IPS-15b (cell line): ENCODE measurements at regions not wholly inside any gene's neighbourhood (a gene's known extent, or its start where the extent isn't known, plus 50 kb on each side); places are given as distances from the start of the nearest gene placed in this dataset.

ENCODE experiments used
- H3K27me3 ChIP-seq: one replicate; pipeline ENCODE4 v1.6.1; 2013; ENCODE audit warnings: low read length; ENCODE audit not compliant: control insufficient read depth, insufficient read depth
- H3K36me3 ChIP-seq: one replicate; pipeline ENCODE4 v1.6.1; 2013; ENCODE audit warnings: low read length; ENCODE audit not compliant: control insufficient read depth, insufficient read depth
- H3K4me1 ChIP-seq: one replicate; pipeline ENCODE4 v1.6.1; 2013; ENCODE audit warnings: mild to moderate bottlenecking, low read length; ENCODE audit not compliant: control insufficient read depth, insufficient read depth
- H3K4me3 ChIP-seq: one replicate; pipeline ENCODE4 v1.5.1; 2013; ENCODE audit warnings: low read depth, low read length
- H3K9ac ChIP-seq: one replicate; pipeline ENCODE4 v1.6.1; 2013; ENCODE audit warnings: low read depth, mild to moderate bottlenecking, low read length
- H3K9me3 ChIP-seq: one replicate; pipeline ENCODE4 v1.6.1; 2013; ENCODE audit warnings: mild to moderate bottlenecking, low read length; ENCODE audit not compliant: control insufficient read depth, insufficient read depth

DNA sequence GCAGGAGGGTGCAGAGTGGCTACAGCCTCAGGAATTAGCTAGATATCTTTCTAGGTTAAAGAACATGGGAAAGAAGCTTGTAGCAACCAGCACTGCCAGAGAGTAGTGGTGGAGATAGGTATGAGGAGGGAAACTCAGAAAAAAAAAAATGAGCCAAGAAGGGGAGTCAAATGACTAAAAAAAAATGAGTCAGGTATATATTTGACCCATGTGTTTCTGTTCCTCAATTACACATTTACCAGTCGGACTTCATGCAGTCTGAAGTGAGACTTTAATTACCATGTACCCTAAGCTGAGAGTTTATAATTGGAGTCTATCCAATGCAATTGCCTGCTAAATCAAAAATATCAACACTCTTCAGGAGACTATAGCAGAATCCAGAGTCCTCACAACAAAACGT, 964.6 kb downstream of the HACE1 start:
- Histone ChIP-seq H3K4me3 (no peak overlapping the region), H3K9me3 (no peaks in the 10 kb centered on the region), H3K27me3 (no peaks in the 10 kb centered on the region), H3K36me3 (no peaks in the 10 kb centered on the region), H3K9ac (no peak overlapping the region), H3K4me1 (no peaks in the 10 kb centered on the region)

DNA sequence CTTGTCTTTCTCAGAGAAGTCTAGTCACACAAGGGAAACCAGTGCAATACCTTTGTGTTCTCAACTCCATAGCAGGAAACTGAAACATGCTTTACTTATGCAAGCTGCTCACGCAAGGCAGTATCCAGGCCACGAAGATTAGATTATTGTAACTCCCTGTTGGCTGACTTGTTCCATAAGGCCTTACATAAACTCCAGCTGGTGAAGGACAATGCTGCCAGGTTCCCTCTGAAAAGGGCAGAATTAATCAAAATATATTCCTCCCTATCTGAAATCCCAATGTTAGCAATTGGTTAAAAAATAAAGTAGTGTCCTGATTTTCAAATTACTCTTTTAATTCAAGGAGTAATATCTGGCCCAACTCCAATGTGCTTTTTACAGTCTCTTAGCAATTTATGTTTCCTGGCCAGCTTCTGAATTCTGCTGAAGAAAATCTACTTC, 966.6 kb downstream of the HACE1 start:
- Histone ChIP-seq H3K27me3 (no peaks in the 10 kb centered on the region), H3K9me3 (no peaks in the 10 kb centered on the region), H3K4me1 (no peaks in the 10 kb centered on the region), H3K4me3 (no peak overlapping the region), H3K36me3 (no peaks in the 10 kb centered on the region), H3K9ac (no peak overlapping the region)

DNA sequence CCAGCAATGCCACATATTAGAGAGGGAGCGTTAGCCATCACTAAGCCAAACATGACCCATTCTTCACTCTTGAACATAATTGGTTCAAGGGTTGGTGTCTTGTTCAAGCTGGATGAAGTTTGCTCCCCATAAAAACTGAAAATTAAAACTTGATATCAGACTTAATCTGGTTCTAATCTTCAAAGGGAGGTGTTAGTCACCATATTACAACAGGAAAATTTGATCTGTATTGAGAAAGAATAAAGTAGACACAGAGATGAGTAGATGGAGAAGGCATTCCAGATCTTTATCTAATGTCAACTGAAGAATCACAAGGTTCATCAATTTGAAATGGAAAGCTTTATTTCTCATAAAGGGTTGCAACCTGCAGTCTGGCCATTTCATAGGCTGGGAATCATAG, 972.8 kb downstream of the HACE1 start:
- no peaks in the 10 kb centered on the region for H3K36me3 ChIP-seq
- no peaks in the 10 kb centered on the region for H3K4me1 ChIP-seq
- no peak overlapping the region for H3K9ac ChIP-seq
- H3K27me3 ChIP-seq = no peaks in the 10 kb centered on the region
- no peak overlapping the region for H3K4me3 ChIP-seq
- H3K9me3 ChIP-seq = no peaks in the 10 kb centered on the region

DNA sequence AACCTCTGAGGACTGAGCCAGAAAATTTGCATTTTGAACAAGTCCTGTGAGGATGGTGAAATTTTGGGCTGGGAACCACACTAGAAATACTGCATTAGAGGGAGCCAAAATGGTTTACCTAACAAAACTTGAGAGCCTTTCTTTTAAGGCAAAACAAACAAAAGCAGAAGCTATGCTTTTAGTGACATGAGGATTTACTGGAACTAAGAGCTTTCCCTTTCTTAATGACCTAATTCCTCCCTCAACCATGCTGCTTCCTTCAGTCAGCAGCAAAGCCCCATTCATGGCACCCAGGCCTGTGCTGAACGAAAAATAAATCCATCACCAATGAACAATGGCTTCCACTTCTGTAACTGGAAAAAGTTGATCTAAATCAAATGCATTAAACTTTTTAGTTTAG, 974.3 kb downstream of the HACE1 start:
- Histone ChIP-seq H3K36me3 (no peaks in the 10 kb centered on the region), H3K9me3 (no peaks in the 10 kb centered on the region), H3K9ac (no peak overlapping the region), H3K4me3 (no peak overlapping the region), H3K27me3 (no peaks in the 10 kb centered on the region), H3K4me1 (no peaks in the 10 kb centered on the region)

DNA sequence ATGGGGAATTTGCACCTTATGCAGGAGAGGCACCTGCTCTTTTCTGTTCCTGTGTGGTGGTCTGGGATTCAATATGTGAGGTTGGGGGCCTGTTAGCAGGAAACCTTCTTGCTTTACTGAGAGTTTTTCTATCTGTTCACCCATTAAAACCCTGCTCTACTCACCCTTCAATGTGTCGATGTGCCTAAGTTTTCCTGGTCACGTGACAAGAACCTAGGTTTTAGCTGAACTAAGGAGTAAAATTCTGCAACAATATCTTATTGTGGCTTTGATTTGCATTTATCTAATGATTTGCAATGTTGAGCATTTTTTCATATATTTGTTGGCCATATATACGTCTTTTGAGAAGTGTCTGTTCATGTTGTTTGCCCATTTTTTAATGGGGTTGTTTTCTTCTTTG, 979.9 kb downstream of the HACE1 start:
- Histone ChIP-seq H3K4me1 (no peaks in the 10 kb centered on the region), H3K36me3 (no peaks in the 10 kb centered on the region), H3K4me3 (no peak overlapping the region), H3K27me3 (no peaks in the 10 kb centered on the region), H3K9ac (no peak overlapping the region), H3K9me3 (no peaks in the 10 kb centered on the region)

DNA sequence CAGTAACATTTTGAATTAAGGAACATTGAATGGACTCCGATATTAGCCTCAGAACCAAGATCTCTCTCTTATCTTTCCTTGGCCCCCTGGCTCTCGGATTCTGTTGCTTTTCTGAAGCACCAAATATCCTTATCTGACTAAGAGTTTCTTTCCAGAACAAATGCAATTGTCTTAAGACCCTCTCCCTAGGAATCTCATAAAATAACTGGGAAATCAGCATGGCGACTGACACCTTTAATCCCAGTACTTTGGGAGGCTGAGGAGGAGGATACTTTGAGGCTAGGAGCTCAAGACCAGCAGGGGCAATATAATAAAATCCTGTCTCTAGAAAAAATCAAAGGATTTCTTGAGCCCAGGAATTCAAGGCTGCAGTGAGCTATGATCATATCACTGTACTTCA, 984.5 kb downstream of the HACE1 start:
- Histone ChIP-seq H3K9ac (no peak overlapping the region), H3K4me1 (peaks cover 13% of the 10 kb centered on the region), H3K36me3 (no peaks in the 10 kb centered on the region), H3K9me3 (no peaks in the 10 kb centered on the region), H3K27me3 (no peaks in the 10 kb centered on the region), H3K4me3 (no peak overlapping the region)

DNA sequence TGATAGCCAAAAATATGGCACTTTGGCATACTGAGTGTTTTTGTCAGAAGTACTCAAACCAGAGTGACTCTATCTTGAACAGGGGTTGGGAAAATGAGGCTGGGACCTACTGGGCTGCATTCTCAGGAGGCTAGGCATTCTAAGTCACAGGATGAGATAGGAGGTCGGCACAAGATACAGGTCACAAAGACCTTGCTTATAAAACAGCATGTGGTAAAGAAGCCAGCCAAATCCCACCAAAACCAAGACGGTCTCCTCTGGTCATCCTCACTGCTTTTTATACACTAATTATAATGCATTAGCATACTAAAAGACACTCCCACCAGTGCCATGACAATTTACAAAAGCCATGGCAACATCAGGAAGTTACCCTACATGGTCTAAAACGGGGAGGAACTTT, 985.1 kb downstream of the HACE1 start:
- H3K9me3 ChIP-seq = no peaks in the 10 kb centered on the region
- peaks cover 13% of the 10 kb centered on the region for H3K4me1 ChIP-seq
- H3K4me3 ChIP-seq = no peak overlapping the region
- H3K36me3 ChIP-seq = no peaks in the 10 kb centered on the region
- no peaks in the 10 kb centered on the region for H3K27me3 ChIP-seq
- H3K9ac ChIP-seq = no peak overlapping the region

DNA sequence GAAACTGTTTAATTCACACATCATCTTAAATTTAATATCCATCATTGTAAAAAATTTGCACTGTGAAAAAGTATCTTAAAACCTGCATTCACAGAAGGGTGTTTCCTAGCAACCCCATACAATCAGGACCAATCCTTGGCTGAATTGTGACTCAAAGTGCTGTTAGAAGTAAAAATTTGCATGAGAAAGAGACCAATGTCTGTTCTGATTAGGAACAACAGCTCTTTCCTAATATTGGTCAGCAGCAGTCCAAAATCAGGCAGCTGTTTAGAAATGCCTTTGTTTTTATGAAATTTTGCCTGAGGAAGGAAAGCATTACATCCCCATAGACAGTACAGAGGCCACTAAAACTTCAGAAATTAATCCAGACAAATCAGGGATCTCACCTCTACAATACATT, 987.0 kb downstream of the HACE1 start:
- Histone ChIP-seq H3K4me1 (peaks cover 13% of the 10 kb centered on the region), H3K9ac (no peak overlapping the region), H3K27me3 (no peaks in the 10 kb centered on the region), H3K9me3 (no peaks in the 10 kb centered on the region), H3K4me3 (no peak overlapping the region), H3K36me3 (no peaks in the 10 kb centered on the region)

DNA sequence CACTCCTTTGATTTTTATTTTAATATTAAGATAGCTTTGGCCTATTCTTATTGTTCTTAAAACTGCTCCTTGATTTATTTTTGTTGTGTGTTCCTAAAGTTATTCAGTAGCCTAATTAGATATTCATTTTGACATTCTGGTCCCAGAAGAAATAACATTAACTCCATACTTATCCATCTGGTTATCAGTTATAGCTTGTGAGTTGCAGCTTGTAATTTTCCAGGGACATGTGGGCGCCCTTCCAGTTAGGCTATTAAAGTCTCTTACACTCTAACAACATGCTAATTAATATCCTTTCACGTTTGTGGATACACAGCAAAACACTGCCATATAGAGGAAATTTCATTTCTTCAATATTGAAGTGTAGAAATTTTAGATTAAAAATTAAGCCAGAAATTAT, 987.5 kb downstream of the HACE1 start:
- no peaks in the 10 kb centered on the region for H3K9me3 ChIP-seq
- no peak overlapping the region for H3K9ac ChIP-seq
- H3K36me3 ChIP-seq = no peaks in the 10 kb centered on the region
- no peak overlapping the region for H3K4me3 ChIP-seq
- H3K27me3 ChIP-seq = no peaks in the 10 kb centered on the region
- peaks cover 13% of the 10 kb centered on the region for H3K4me1 ChIP-seq

DNA sequence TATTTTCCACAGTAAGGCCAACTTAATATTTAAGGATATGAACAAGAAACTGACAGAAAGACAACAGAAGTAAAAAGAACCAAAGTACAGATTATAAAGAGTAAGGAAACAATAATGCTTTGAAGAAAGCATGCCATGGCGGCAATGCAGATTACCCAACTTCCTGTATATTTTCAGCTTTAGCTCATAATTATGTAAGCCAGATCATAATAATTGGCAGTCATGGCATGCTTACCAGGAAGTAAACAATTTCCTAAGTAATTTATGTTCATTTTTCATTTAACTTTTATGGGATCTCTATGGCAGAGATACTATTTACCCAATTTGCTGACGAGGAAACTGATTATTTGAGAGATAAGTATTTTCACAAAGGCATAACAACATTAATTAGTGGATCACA, 988.7 kb downstream of the HACE1 start:
- Histone ChIP-seq H3K4me1 (peaks cover 13% of the 10 kb centered on the region), H3K4me3 (no peak overlapping the region)

DNA sequence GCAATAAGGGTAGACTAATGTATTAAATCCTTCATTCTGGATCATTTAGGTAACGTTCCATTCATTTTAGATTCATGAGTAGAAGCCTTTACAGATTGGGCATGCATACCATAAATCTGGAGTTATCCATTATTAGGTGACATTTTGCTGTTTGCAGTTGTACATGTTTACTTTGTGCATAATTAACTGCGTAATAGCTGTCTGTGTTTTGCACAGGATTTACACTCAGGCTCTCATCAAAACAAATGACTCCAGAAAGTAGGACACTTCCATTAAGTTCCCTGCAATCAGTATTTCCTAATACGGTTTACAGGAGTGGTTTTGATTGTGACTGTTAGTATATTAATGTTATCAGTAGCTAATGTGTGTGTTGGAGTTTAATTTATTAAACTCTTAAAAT, 997.4 kb downstream of the HACE1 start:
- no peak overlapping the region for H3K9ac ChIP-seq
- H3K36me3 ChIP-seq = no peaks in the 10 kb centered on the region
- no peaks in the 10 kb centered on the region for H3K4me1 ChIP-seq
- no peaks in the 10 kb centered on the region for H3K27me3 ChIP-seq
- H3K9me3 ChIP-seq = no peaks in the 10 kb centered on the region
- no peak overlapping the region for H3K4me3 ChIP-seq

More for the DNA sequence above, 988.7 kb downstream of the HACE1 start:
- no peaks in the 10 kb centered on the region for H3K27me3 ChIP-seq
- no peaks in the 10 kb centered on the region for H3K36me3 ChIP-seq
- H3K9ac ChIP-seq = no peak overlapping the region
- no peaks in the 10 kb centered on the region for H3K9me3 ChIP-seq

DNA sequence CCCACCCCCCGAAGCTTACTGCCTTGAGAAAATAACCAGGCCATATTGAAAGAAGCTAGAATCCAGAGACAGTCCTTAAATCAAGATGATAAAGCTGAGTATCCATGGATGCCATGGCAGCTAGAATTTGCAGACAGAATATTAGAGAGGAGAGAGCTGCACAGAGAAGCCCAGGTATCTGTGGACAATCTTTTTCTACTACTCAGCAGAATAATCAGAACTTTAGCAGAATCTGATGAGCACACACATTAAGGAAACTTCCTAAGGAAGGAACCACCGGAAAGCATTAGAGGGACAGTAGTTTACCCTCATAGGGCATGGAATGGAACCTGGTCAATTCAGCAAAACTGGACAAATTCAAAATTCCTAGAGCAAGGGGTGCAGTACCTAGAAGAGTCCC, 1001.7 kb downstream of the HACE1 start:
- H3K9ac ChIP-seq = no peak overlapping the region
- no peaks in the 10 kb centered on the region for H3K9me3 ChIP-seq
- no peaks in the 10 kb centered on the region for H3K36me3 ChIP-seq
- H3K27me3 ChIP-seq = no peaks in the 10 kb centered on the region
- H3K4me1 ChIP-seq = no peaks in the 10 kb centered on the region
- no peak overlapping the region for H3K4me3 ChIP-seq

DNA sequence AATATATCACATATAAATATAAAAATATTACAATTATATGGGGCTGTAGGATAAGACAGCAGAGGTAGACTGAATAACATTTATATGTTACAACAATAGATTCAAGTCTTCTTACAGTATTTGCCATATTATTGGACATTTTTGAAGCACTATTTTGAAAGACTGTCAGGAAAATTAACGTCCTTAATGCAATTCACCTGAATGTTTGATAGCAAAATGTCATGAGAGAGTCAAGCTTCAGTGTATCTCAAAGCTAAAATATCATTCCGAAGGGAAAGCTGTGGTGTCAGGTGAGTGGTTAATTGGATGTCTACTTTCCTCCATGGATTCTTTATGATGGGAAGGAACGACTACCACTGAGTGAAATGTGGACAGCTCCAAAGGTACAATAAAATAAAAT, 1004.0 kb downstream of the HACE1 start:
- Histone ChIP-seq H3K4me1 (no peaks in the 10 kb centered on the region), H3K9ac (no peak overlapping the region), H3K27me3 (no peaks in the 10 kb centered on the region), H3K9me3 (no peaks in the 10 kb centered on the region), H3K4me3 (no peak overlapping the region), H3K36me3 (no peaks in the 10 kb centered on the region)
